HG02763 (cell line): ENCODE measurements at regions not wholly inside any gene's neighbourhood (a gene's known extent, or its start where the extent isn't known, plus 50 kb on each side); places are given as distances from the start of the nearest gene placed in this dataset.

Experiments used
- ATAC-seq: cut with Tn5 transposase; IDR thresholded peaks from one replicate; pipeline ENCODE4 v1.9.1; 2021; ENCODE audit warnings: mild to moderate bottlenecking, moderate library complexity; ENCODE audit not compliant: unreplicated experiment

DNA sequence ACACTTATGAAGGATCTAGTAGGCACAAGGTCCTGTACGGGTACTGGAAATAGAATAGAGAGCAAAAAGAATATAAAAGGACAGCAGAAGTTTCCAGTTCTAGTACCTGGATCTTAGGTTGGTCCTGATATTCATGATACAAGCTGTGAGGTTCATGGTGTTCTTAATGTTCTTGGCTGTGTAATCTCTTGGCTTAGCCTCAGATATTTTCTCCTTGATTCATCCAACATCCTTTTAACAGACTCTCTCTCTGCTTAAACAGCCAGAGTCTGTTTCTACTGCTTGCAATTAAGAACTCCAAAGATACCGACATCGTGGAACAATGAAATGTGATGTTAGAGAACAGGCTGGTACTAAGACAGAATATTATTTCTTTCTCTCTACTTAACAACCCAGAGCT, 49.9 kb downstream of the CNTN3 start:
- no peak for ATAC-seq

- ATAC-seq = no peak
These were observed 51.7 kb downstream of the CNTN3 start for GRCh38 chr3:74562558-74563269.

- no peak for ATAC-seq
These were observed 52.6 kb downstream of the CNTN3 start for GRCh38 chr3:74561881-74562280.

- no peak for ATAC-seq
These were observed 55.2 kb downstream of the CNTN3 start for GRCh38 chr3:74559261-74559660.

GRCh38 chr3:74550686-74551085, 63.8 kb downstream of the CNTN3 start:
- no peak for ATAC-seq

DNA sequence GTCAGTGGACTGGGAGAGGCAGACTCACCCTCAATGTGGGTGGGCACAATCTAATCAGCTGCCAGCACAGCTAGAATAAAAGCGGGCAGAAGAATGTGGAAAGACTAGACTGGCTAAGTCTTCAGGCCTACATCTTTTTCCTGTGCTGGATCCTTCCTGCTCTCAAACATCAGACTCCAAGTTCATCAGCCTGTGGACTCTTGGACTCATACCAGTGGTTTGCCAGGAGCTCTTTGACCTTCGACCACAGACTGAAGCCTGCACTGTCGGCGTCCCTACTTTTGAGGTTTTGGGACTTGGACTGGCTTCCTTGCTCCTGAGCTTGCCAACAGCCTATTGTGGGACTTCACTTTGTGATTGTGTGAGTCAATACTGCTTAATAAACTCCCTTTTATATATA, 68.0 kb downstream of the CNTN3 start:
- ATAC-seq = no peak

DNA sequence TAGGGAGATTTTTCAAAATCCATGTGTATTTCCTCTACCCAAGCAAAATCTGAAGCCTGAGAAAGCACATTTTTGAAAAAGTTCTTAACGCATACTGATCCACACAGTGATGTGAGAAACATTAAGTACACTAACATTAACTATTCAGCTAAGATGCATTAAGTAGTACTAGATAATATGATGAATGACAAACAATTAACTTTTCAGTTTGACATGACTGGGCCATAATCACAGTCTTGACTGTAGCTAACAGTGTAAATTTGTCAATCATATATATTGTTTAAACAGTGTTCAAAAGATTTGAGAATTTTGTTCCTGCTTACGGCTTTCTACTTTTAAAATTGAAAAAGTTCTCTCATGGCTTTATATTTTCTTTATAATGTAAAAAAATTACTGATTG, 72.0 kb downstream of the CNTN3 start:
- no peak for ATAC-seq

DNA sequence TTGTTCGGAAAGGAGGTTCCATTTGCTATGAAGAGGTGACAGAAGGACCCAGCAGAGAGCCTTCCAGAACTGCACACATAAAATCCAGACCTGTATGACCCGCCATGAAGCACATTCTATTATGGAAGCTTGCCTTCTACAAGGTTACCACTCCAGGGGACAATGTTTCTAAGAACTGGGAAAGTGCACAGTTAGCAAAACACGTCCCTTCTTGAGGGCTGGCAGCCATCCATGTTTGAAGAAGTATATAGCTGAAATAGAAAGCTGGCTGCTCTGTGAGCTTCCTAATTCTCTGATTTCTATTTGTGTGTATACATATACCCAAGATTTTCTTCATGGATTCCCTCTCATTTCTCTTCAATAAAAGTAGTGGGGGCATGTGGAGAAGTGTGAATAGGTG, 74.6 kb downstream of the CNTN3 start:
- ATAC-seq = no peak

GRCh38 chr3:74538669-74539068, 75.8 kb downstream of the CNTN3 start:
- no peak for ATAC-seq

DNA sequence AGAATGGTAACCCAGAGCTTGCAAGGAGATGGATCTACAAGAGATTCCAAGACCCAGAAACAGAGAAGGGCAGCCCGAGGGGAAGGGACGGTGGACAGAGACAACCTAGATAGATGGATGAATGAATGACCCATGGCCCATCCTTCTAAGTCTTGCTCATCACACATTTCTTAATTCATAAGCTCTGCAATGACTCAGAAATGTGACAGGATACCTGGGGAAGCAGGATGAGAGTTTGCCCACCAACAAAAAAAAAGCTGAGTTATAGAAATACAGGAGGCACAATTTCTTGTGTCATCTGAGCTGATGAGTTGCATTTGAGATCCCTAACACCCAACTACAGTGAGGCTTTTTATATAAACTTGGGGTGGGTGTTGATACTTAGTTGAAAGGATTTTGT, 76.6 kb downstream of the CNTN3 start:
- ATAC-seq = no peak

- ATAC-seq = no peak
These were observed 77.3 kb downstream of the CNTN3 start for GRCh38 chr3:74537164-74537563.

GRCh38 chr3:74535281-74535680, 79.2 kb downstream of the CNTN3 start:
- no peak for ATAC-seq

DNA sequence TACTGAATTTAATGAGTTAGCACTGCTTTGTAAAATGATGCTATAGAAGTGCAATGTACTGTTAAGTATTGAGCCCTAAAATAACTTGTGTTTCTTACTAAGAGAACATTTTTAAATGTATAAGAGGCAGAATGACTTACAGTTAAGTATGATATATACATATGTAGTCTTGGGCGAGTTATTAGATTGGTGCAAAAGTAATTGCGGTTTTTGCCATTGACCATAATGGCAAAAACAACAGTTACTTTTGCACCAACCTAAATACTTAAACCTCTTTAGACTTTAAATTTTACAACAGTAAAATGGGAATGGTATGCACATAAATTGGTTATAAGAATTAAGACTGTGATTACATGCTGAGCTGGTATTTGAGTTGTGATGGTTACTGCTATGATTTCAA, 79.8 kb downstream of the CNTN3 start:
- ATAC-seq = no peak

GRCh38 chr3:74532446-74532845, 82.0 kb downstream of the CNTN3 start:
- no peak for ATAC-seq

DNA sequence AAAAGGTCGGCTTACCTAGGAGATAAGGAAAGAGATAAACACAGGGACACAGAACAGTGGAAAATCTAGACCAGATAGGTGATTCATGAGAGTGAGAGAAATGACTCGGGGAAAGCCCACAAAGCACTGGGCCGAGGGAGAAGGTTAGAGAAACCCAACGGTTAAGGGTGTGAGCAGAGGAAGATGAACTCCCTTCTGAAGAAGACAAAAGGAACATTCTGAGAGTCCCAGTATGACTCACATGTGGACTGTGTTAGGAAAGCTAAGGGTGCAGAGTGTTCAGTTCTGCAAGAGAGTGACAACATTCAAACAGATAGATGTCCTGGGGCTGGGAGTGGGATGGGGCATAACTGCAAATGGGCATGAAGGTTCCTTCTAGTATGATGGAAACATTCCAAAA, 83.0 kb downstream of the CNTN3 start:
- ATAC-seq = no peak

DNA sequence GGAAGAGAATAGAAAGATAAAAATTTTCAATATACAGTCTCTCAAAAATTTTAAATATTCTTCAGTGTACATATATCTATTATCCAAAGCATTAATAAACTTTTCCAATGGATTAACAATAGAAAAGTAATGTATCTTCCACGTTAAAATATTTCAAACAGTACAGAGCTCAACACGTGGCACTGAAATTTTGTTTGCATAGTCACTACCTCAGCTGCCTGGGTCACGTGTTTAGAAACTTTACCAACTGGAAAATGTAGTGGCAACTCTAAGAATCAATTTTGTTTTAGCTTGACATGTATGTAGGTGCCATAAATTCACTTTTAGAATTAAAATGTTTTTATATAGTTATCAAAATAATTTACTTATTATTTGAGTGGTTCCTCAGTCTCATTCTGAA, 85.3 kb downstream of the CNTN3 start:
- no peak for ATAC-seq

DNA sequence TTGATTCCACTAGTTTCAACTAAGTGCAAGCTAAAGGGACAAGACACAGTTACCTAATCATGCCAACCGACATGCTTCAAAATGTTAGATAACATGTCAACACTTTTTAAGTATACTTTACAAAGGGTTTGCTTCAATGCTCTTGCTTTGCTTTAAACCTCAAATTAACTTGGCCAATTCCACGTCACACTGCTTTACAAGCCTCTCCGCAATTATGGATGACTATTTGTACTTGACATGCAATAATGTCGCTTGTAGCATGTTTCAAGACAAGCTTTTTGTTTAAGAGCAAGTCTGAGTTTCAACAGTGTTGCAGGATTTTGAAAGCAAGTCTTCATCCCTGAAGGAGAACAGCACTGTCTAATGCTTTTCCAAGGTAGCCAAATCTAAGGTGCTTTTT, 86.9 kb downstream of the CNTN3 start:
- no peak for ATAC-seq

- no peak for ATAC-seq
These were observed 90.6 kb downstream of the CNTN3 start for GRCh38 chr3:74523811-74524210.

DNA sequence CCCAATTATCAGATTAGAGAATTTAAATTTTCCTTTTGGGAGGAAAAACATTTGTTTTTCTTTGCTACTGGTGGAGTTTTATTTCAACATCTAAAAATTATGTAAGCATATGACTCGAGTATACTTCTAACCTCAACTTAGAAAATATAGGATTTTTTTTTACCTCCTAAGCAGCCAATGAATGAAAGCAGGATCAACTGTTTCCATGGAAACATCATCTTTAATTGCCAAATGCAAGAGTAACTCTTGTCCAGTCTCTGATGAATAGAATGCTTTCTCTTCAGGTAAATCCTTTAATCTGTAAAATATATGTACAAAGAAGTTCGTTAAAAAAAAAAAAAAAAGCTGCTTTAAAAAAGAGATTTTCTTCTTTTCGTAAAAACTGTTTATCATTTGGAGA, 93.6 kb downstream of the CNTN3 start:
- ATAC-seq = no peak

DNA sequence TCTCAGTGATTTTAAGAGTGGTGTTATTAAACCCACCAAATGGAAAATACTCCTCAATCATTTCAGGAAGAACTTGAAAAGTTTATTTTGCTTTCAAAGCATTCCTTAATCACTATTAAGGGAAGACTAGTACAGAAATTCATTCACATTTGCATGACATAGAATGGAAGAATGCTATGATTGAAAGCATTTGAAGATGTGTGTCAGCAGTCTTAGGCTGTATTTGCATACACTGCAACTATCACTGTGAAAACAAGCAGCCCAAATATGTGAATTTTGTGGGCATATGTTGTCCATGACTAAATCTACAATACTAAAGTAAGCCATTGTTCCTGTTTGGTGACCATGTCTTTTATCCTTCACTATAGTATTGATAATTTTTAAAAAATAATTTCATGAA, 95.8 kb downstream of the CNTN3 start:
- no peak for ATAC-seq

GRCh38 chr3:74516019-74516418, 98.4 kb downstream of the CNTN3 start:
- ATAC-seq = no peak

DNA sequence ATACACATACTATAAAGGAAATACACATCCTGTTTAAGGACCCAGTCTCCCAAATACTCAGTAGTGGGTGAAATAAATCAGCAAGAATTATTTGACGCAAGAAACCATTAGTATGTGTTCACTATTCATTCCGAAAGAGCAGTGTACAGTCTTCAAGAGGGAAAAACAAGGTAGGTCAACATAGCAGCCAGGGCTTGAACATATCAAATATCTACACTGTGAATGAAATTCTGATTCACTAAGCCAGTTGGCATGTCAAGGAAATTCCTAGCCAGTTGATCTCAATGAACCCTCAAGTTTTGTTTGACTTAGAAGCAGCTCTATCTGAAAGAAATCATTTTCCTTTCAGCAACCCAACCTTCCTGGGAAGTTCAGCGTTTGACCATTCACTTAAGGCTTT, 99.0 kb downstream of the CNTN3 start:
- no peak for ATAC-seq

DNA sequence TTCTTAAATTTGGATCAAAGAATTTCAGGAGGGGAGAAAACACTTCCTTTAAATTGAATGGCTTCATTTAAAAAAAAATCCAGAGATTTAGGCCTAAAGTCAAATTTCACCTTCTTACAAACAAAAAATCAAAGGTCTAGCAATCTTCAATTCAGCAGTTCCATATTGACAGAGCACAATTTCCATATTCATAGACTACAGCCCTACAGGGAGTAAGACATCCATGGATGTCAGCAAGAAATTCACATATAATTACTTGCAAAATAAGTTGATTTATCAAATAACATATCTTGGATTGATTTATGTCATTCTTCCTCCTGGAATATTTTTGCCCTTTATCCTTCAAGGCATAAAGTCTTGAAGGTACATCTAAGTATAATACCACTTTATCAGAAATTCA, 103.4 kb downstream of the CNTN3 start:
- no peak for ATAC-seq
